NCI-H2196 (cell line): ENCODE measurements at regions not wholly inside any gene's neighbourhood (a gene's known extent, or its start where the extent isn't known, plus 50 kb on each side); places are given as distances from the start of the nearest gene placed in this dataset.
"Not testable (repeated sequence)": the region's sequence is repeated elsewhere in the genome, so short reads cannot be mapped to it uniquely, and the experiment has no call there.

Experiments used
- DNase-seq: peaks from one replicate; lab custom pipeline; 2025; ENCODE audit not compliant: unreplicated experiment; lab: John Stamatoyannopoulos, UW

GRCh38 chr12:89072294-89073026 lies 279.8 kb downstream of the DUSP6 start:
- peak; percentile 84 for DNase-seq

GRCh38 chr12:89070603-89071002 lies 281.7 kb downstream of the DUSP6 start:
- DNase-seq = no peak

GRCh38 chr12:89069431-89069830 lies 282.9 kb downstream of the DUSP6 start:
- no peak for DNase-seq

GRCh38 chr12:89067421-89068187 lies 284.7 kb downstream of the DUSP6 start:
- DNase-seq = no peak

GRCh38 chr12:89064780-89065179 lies 287.5 kb downstream of the DUSP6 start:
- no peak for DNase-seq

- no peak for DNase-seq
These were observed 288.1 kb downstream of the DUSP6 start for GRCh38 chr12:89064151-89064550.

GRCh38 chr12:89062996-89063395 lies 289.3 kb downstream of the DUSP6 start:
- DNase-seq = no peak

- no peak for DNase-seq
These were observed 292.4 kb downstream of the DUSP6 start for GRCh38 chr12:89059721-89060541.

- no peak for DNase-seq
These were observed 293.2 kb downstream of the DUSP6 start for GRCh38 chr12:89059056-89059455.

GRCh38 chr12:89058402-89058801 lies 293.9 kb downstream of the DUSP6 start:
- no peak for DNase-seq

- DNase-seq = not testable (repeated sequence)
These were observed 298.5 kb downstream of the DUSP6 start for GRCh38 chr12:89053817-89054216.

GRCh38 chr12:89051065-89051677 lies 301.1 kb downstream of the DUSP6 start:
- peak; percentile 81 for DNase-seq

GRCh38 chr12:89047856-89048418 lies 304.4 kb downstream of the DUSP6 start:
- no peak for DNase-seq

GRCh38 chr12:89041078-89041477 lies 311.2 kb downstream of the DUSP6 start:
- DNase-seq = no peak

- DNase-seq = no peak
These were observed 311.9 kb downstream of the DUSP6 start for GRCh38 chr12:89040146-89040964.

GRCh38 chr12:89038831-89039512 lies 313.3 kb downstream of the DUSP6 start:
- DNase-seq = no peak

GRCh38 chr12:89033062-89033461 lies 319.2 kb downstream of the DUSP6 start:
- DNase-seq = no peak

GRCh38 chr12:89029961-89030360 lies 322.3 kb downstream of the DUSP6 start:
- no peak for DNase-seq

- DNase-seq = no peak
These were observed 327.7 kb downstream of the DUSP6 start for GRCh38 chr12:89024580-89024979.
